HG03280 (cell line): ENCODE measurements at regions not wholly inside any gene's neighbourhood (a gene's known extent, or its start where the extent isn't known, plus 50 kb on each side); places are given as distances from the start of the nearest gene placed in this dataset.
"Not testable (repeated sequence)": the region's sequence is repeated elsewhere in the genome, so short reads cannot be mapped to it uniquely, and the experiment has no call there.

Source experiments
- ATAC-seq: cut with Tn5 transposase; IDR thresholded peaks from one replicate; pipeline ENCODE4 v1.9.1; 2021; ENCODE audit warnings: mild to moderate bottlenecking, moderate library complexity; ENCODE audit not compliant: unreplicated experiment

GRCh38 chr7:25727446-25727845 lies 424.6 kb upstream of the NFE2L3 start:
- ATAC-seq, result no peak

DNA sequence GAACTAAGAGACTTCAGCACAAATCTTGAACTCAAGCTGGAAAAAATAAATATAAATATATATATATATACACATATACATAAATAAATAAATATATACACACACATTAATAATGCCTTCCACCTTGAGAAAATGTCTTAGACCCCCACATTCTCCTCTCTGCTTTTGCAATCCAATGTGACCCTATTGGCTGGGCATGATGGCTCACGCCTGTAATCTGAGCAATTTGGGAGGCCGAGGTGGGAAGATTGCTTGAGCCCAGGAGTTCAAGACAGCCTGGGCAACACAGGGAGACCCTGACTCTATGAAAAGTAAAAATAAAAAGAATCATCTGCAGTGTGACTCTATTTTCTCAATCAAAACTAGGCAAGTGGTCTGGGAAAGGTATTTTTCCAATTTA lies 424.1 kb upstream of the NFE2L3 start:
- no peak for ATAC-seq

DNA sequence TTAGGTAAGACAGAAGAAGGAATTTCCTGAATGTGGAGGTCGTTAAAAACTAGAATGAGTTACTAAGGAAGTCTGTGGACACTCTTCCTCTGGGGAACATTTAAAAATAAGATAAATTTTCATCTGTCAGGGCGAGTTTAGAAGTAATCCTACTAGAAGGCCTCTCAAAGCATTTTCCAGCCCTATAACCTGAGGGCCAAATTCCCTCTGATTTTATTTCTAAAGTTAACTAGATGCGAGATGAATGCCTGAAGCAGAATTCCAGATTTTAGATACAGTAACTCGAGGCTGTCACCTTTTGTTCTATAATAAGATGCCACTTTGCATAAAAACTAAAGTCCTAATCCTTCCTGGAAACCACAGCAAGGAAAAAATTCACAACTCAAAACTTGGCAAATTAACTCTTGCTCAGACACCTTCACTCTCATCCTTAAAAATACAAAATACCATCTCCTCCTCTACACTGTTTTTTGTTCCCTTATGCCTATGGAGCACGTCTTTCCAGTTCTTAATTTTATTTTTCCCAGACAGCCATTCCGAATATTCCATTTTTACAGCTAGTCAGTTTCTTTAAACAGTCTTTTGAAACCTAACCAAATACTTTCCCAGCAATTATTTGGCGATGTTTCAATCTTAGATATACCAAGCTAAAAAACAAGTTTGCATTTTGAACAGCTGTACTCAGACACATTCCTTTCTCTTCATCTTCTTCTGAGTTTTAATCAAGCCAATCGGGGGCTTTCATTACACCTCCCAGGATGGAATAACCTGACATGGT lies 420.7 kb upstream of the NFE2L3 start:
- ATAC-seq, result no peak

DNA sequence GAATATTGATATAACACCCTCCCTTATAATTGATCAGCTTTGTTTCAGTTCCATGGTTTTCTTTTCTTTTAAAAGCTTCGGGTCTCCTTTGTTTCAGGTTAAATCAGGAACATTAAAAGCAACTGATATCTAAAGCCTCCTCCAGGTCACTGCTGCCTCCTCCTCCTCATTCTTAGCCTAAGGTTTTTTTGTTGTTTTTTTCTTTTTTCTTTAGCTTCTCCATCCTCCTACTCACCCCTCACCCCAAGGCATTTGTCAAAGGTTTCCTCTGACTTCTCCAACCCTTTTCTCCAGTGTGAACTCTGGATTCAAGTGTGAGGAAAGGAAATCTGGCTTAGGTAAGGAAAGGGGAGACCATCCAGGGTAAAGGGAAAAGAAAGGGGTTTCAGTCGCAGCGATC lies 420.2 kb upstream of the NFE2L3 start:
- no peak for ATAC-seq

- ATAC-seq, result no peak
These were observed 419.2 kb upstream of the NFE2L3 start for GRCh38 chr7:25732766-25733217.

DNA sequence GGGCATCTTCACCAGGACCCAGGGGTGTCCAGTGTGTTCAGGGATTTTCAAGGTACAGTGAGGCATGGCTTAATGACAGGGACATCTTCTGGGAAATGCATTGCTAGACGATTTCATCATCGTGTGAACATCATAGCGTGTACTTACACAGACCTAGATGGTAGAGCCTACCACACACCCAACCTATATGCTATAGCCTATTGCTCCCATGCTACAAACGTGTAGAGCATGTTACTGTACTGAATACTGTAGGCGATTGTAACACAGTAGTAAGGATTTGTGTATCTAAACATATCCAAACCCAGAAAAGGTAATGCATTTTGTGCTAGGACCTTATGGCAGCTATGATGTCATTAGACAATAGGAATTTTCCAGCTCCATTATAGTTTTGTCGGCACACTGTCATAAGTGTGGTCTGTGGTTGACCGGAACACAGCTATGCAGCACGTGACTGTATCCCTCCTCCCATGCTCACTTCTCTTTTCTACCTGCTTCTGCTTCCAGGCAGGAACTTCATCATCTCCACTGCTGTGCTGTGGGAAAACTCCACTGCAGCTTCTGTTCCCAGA lies 416.2 kb upstream of the NFE2L3 start:
- ATAC-seq, result no peak

GRCh38 chr7:25738528-25738927 lies 413.5 kb upstream of the NFE2L3 start:
- no peak for ATAC-seq

- ATAC-seq, result no peak
These were observed 412.9 kb upstream of the NFE2L3 start for GRCh38 chr7:25739143-25739542.

DNA sequence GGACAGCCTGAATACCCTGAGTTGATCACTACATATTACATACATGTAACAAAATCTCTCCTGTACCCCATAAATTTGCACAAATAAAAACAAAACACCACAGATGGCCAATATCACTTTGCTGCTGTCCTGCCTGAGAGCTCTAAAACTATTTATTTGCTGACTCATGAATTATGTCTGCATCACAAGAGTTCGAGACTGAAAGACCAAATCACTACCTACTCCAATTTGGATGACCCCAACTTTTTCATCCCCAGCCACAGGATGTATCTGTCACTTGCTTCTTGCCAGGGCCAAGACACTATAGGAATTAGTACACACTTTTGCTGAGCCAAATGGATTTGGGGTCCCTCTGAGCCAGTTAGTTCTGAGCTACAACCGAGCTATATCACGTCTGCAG lies 409.7 kb upstream of the NFE2L3 start:
- no peak for ATAC-seq

GRCh38 chr7:25743670-25744451 lies 408.1 kb upstream of the NFE2L3 start:
- ATAC-seq, result not testable (repeated sequence)

DNA sequence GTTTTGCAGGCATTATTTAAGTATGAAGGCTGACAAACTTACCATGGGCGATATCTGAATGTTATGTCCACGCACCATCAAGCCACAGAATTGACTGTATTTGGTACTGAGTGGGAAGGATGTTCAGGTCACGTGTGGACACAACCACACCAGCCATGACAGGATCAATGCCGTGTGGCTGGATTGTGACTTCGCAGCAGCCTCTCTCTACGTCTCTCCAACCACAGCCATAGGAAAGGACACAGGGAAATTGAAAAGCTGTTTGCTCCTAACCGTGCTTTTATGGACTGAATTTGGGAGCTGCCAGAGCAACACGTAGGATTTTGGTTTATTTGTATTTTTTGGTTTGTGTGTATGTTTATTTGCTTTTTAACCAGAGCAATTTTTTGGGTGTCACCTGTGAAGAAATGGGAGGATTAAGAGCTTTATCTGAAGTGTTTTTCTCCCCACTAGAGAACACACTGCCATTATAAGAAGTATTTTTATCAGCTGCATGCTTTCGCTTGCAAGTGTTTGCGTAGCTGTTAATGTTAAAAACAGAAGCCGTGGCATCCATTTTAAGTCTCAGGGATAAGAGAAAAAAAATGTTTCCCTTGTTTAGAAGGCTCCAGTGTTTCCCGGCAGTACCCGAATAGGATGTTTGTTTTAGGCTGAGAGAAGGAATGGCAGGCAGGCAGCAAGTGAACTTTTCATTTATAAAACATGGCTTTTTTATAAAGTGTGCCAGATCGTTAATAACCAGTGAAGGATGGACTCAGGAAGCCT lies 401.1 kb upstream of the NFE2L3 start:
- ATAC-seq, result no peak

GRCh38 chr7:25752154-25752553 lies 399.8 kb upstream of the NFE2L3 start:
- no peak for ATAC-seq

DNA sequence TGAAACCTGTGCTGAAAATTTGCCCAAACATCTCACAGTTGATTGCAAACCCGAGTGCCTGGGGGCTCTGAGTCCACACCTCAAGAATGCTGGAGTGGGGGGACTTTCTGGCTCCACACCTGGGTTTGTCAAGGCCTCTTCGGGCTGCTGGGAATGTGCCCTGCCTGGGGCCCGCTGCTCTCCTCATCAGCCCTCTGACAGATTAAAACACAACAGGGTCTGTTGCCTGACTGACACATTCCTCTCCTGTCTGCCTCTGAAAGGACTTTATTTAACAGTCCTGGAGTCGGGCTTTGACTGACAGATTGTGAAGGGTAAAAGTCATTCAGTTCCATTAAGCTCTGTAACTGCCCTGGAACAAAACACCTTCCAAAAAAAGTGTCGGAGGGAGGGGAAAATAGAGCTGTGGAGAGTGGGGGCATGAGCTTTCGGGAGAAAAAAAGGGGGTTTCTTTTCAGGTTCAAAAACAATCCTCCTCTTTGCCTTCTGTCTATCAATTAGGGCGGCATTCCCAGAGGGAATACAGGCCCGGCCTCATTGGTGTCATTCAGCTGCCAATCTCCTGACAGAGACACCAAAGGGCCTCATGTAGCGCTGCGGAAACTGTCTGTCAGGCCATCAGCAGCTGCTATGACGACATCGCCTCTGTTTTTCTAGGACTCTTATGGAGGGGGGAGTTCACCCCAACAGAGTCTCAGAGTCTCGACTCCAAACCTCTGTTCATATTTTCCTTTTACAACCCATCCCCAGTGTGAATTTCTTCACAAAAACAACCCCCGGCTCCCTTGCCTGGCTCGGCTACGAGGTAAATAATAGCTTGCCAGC lies 398.8 kb upstream of the NFE2L3 start:
- ATAC-seq, result no peak

DNA sequence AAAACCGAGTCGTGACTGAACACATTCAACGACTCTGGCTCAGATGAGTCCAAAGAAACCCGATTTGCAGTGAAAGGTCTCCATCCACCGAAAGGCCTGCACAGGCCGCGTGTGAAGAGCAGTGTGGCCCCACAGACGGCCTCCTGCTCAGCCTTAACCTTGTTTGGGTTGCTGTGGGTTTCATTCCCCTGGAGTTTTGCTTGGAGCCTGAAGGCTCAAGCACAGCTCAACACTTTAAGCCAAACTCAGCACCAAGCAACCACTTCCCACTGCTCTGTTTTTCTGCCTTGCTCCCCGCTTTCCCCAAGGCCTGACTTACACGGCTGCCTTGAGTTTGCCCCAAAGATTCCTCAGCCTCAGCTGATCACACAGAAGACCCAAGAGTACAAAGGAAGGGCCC lies 398.2 kb upstream of the NFE2L3 start:
- ATAC-seq, result no peak

- ATAC-seq, result no peak
These were observed 397.7 kb upstream of the NFE2L3 start for GRCh38 chr7:25754333-25754732.

DNA sequence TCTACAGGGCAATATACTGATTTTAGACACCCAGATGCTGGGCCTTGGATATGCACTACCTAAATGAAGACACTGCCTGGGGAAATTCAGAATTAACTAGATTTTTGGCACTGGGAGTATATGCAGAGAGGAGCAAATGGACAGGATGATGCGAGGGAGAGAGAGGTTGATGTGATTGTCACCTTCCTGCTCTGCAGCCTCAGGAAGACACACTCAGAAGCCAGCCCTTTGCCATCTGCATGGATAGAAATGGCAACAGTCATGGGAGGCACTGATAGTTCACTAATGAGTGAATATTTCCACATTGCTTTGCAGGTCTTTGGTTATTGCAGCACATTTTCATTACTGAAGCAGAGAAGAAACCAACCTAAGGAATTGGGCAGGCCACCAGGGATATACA lies 397.2 kb upstream of the NFE2L3 start:
- no peak for ATAC-seq

DNA sequence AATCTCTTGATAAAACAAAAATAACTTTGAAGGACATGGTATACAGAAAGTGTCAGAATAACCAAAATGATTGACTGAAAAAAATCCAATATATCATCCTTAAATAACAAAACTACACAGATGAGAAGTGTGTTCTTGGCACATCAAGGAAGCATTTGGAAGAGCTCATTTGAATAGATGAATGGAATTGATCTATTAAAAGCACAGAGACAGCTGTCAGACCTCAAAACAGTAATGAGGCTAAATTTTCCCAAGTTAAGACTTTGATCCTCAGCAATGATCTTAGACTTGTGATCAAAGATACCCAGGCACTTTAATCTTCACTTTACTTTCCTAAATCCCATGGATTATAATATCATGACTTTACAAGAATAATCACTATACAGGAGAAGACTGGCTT lies 395.4 kb upstream of the NFE2L3 start:
- ATAC-seq, result no peak

- no peak for ATAC-seq
These were observed 393.4 kb upstream of the NFE2L3 start for GRCh38 chr7:25758559-25758958.

DNA sequence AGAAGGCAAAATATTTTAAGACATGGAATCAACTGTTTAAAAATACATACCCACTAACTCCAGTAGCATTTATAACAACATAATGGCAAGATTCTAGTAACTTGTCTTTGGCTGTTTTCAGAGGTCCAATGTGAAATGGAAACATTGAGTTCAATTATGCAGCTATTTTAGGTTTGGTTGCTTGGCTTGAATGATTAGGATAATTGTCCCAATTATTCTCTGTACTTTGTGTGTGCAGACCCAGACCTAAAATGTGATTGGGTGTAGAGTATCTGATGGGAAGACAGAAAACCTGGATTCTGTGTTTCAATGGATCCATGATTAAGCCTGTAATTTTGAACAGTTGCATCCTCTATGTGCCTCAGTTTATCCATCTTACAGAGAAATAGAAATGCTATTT lies 392.7 kb upstream of the NFE2L3 start:
- ATAC-seq, result no peak

DNA sequence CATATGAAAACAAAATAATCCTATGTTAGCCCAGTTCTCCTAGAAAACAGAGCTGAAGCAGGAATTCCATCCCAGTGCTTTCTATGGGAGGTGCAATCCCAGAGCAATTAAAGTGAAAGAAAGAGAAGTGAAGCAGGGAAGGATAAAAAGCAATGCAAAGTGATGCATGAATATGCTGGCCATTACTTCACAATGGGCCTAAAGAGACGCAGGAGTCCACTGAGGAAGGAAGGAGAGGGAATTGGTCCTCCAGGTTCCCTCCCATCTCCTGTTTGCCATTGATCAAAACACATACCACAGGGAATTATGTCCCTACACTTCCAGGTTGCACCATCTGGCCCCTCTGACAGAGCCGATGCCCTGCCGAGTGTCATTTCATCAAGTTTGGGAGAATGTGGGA lies 392.2 kb upstream of the NFE2L3 start:
- ATAC-seq, result no peak
